ENCODE measurements at regions not wholly inside any gene's neighbourhood (a gene's known extent, or its start where the extent isn't known, plus 50 kb on each side); places are given as distances from the start of the nearest gene placed in this dataset.

DNA sequence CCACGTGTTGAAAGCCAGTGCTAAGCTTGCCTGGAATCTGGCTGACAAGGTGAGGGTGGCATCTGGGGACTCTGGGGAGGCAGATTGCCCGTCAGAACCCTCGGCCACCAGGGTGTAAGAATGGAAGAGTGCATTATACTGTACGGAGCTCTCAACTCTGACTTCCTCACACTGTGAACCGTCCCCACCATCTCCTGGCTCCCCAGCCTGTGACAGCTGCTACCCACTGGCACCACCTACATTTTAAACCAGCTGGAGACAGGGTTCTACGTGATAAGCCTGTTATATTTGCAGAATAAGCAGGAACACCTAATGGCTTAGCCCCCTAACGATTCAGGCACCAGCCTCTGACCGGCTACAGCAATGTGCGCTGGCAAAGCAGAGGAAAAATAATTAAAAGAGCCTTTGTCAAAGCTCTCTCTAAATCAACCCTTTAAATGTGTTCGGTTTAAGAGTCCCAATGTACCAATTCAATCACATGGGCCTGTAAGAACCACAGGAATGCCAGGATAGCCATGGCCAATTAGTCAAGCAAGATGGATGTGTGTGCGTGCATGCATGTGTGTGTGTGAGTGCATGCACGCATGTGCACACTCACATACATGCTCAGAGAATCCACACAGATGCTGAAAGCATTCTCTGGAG is 89.1 kb upstream of the TAB2 start:
- H3K36me3 ChIP-seq, result no peaks in the 10 kb centered on the region
- 86 to 88% methylated on average over 12 of the region's 12 CpGs for WGBS, 2 donors
- intact Hi-C loops (cut with DNase I), result no loop called here
- no peak for DNase-seq
- no peak for TF ChIP-seq POLR2A (IDR thresholded peaks at IDR 0.05)
- no peak for TF ChIP-seq CTCF (IDR thresholded peaks at IDR 0.05)
- H3K27ac ChIP-seq, result no peak overlapping the region
- H3K9me3 ChIP-seq, result no peaks in the 10 kb centered on the region
- no peaks in the 10 kb centered on the region for H3K27me3 ChIP-seq
- no peak overlapping the region for H3K4me3 ChIP-seq (replicated peaks in 1 of 3)
- peaks cover 0 to 7% of the 10 kb centered on the region in 2 donors for H3K4me1 ChIP-seq

GRCh38 chr6:149229096-149229495 is 88.4 kb upstream of the TAB2 start:
- DNase-seq, result no peak
- WGBS, 2 donors, result 91 to 94% methylated on average over 6 of the region's 6 CpGs
- Histone ChIP-seq H3K4me3 (replicated peaks in 1 of 3) (no peak overlapping the region), H3K27me3 (no peaks in the 10 kb centered on the region), H3K4me1 (no peaks in the 10 kb centered on the region), H3K36me3 (no peaks in the 10 kb centered on the region), H3K9me3 (no peaks in the 10 kb centered on the region), H3K27ac (no peak overlapping the region)
- TF ChIP-seq CTCF (IDR thresholded peaks at IDR 0.05) (no peak), POLR2A (IDR thresholded peaks at IDR 0.05) (no peak)
- intact Hi-C loops (cut with DNase I), result no loop called here

DNA sequence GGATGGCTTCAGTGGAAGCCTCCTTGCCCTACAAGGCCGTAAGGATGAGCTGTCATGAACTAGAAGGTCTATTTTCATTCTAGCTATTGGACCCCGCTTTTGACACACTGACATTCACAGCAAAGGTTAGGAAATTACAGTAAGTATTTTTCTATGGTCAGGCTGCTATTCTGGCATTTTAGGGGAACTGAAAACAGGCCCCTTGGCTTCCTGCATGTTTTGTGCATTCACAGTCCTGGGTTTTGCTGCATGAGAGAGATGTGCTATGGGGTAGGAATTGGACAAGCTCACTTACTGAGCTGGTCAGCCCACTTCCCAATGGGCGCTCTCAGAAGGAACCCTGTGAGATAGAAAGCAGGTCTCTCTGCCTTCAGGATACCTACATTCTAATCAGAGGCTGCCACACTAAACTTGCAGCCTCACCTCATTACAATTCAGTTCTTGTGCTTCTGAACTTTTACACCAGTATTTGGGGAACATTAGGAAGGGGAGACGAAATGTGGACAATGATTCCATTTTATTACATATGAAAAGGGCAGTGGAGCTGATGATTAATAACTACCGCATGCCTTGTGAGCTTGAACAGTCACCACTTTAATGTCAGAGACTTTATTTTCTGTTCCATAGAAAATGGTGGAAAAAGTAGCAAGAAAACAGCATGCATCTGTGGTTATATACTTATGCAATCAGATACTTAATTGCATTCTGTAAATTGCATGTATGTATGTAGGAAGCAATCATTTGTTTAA is 86.6 kb upstream of the TAB2 start:
- Histone ChIP-seq H3K27me3 (no peaks in the 10 kb centered on the region), H3K4me1 (no peaks in the 10 kb centered on the region), H3K36me3 (no peaks in the 10 kb centered on the region), H3K27ac (no peak overlapping the region), H3K9me3 (no peaks in the 10 kb centered on the region), H3K4me3 (replicated peaks in 1 of 3) (no peak overlapping the region)
- TF ChIP-seq CTCF (IDR thresholded peaks at IDR 0.05) (no peak), POLR2A (IDR thresholded peaks at IDR 0.05) (no peak)
- intact Hi-C loops (cut with DNase I), result no loop called here
- 95% methylated on average over 5 of the region's 5 CpGs for WGBS, 2 donors
- DNase-seq, result no peak

DNA sequence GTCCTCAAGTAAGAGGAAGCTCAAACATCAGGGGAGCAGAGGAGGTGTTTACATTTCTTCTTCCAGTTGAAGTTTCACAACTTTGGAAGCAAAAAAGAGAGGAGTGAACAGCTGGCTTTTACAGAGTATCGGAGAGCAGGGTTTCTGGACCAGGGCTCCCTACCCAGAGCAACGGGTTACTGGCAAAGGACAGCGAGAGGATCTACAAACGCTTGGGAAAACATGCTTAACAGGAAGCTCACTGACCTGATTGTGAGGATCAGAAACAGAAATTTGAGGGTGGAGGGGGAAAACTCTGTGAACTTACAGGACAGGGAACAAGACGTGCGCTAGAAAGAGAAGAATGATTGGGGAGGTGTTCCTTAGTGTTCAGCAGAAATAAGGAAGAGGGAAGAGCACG is 85.7 kb upstream of the TAB2 start:
- H3K4me1 ChIP-seq, result no peaks in the 10 kb centered on the region
- DNase-seq, result no peak
- H3K4me3 ChIP-seq (replicated peaks in 1 of 3), result no peak overlapping the region
- no peaks in the 10 kb centered on the region for H3K27me3 ChIP-seq
- intact Hi-C loops (cut with DNase I), result no loop called here
- WGBS, 2 donors, result 60 to 73% methylated on average over 7 of the region's 7 CpGs
- no peak overlapping the region for H3K27ac ChIP-seq
- no peaks in the 10 kb centered on the region for H3K36me3 ChIP-seq
- no peak for TF ChIP-seq POLR2A (IDR thresholded peaks at IDR 0.05)
- H3K9me3 ChIP-seq, result no peaks in the 10 kb centered on the region

- Histone ChIP-seq H3K4me3 (replicated peaks in 1 of 3) (no peak overlapping the region), H3K9me3 (no peaks in the 10 kb centered on the region), H3K27ac (no peak overlapping the region), H3K27me3 (no peaks in the 10 kb centered on the region), H3K4me1 (no peaks in the 10 kb centered on the region), H3K36me3 (no peaks in the 10 kb centered on the region)
- DNase-seq, result no peak
- intact Hi-C loops (cut with DNase I), result no loop called here
- TF ChIP-seq CTCF (IDR thresholded peaks at IDR 0.05), result no peak
- 89 to 92% methylated on average over 7 of the region's 7 CpGs for WGBS, 2 donors
These were observed 84.3 kb upstream of the TAB2 start for GRCh38 chr6:149233056-149233715.

Data from thyroid gland (tissue), 4 donors.